GM12892 (cell line): ENCODE measurements at regions not wholly inside any gene's neighbourhood (a gene's known extent, or its start where the extent isn't known, plus 50 kb on each side); places are given as distances from the start of the nearest gene placed in this dataset.

Experiments
- DNase-seq: peaks from one replicate; pipeline ENCODE4 v3.0.0; 2011; ENCODE audit not compliant: insufficient read length
- FAIRE-seq: peaks from 2 replicates; lab custom pipeline; 2011; peaks lifted over from hg19 to GRCh38; lab: Jason Lieb, UNC
- POLR2A ChIP-seq: IDR thresholded peaks from 2 replicates; pipeline ENCODE4 v1.6.1; 2011; ENCODE audit warnings: low read depth, low read length, control low read depth
- POLR2AphosphoS5 ChIP-seq: IDR thresholded peaks from 2 replicates; pipeline ENCODE4 v1.6.1; 2011; ENCODE audit warnings: low read depth, low read length, control low read depth
- TAF1 ChIP-seq: IDR thresholded peaks from 2 replicates; pipeline ENCODE4 v1.6.1; 2011; ENCODE audit warnings: low read depth, mild to moderate bottlenecking, control low read depth, low read length, borderline replicate concordance

DNA sequence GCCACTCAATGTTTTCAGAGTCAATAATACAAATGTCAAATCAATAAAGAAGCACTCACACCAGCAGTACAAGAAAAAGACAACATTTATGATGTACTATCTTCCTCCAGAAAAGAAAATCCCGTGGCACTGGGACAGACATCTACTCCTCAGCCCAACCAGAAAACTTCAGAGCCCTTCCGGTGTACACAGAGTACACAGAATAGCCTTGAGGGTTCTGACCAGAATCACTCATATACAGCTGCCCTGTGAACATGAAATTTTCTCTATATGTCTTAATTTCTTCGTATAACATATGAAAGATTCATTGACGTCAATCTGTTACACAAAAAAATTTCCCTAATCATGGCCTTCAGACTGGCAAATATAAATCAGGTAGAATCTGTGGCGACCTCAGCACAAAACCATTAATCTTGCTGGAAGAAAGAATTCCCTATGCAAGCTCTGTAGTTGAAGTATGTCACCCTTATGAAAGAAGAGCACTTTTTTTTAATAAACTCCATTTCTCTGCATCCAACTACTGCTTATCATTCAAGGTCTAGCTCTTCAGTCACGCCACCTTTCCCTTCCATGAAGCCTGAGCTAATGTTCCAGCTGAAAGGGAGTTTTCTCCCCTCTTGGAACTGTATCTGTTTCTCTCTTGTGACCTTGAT, 53.8 kb upstream of the PLAAT1 start:
- no peak for TF ChIP-seq POLR2AphosphoS5
- TF ChIP-seq POLR2A = no peak
- TF ChIP-seq TAF1 = no peak
- FAIRE-seq = no peak
- DNase-seq = no peak

DNA sequence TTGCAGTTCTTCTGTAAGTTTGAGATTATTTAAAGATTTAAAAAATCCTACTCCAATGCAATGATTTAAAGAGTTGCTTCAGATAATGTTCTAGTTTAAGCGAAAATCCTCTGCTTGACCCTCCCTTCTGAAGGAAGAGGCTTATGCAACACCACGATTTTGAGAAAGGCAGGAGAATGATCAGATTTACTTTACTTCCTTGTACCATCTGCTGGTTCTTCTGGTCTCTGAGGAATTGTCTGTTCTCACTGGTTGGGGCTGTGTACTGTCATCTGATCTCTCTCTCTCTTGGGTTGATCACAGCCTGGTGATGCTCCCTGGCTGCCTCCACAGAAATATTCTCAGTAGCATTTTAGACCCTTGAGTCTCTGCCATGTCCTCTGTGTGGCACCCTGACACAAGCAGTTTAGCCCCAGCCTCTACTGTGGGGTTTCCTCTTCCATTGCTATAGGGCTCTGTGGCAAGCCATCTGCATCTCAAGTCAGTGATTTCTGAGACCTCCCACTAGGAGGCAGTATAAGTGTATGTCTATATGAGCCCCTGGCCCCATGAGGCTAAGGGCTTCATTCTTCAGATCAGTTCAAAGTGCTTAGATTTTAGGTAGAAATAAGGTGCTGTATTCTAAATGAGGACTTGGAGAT, 50.8 kb upstream of the PLAAT1 start:
- DNase-seq (no peak), FAIRE-seq (peak; percentile 38)
- TF ChIP-seq TAF1 = no peak
